Heart right ventricle (tissue), 16 donors: ENCODE measurements at regions not wholly inside any gene's neighbourhood (a gene's known extent, or its start where the extent isn't known, plus 50 kb on each side); places are given as distances from the start of the nearest gene placed in this dataset.
A peak's percentile ranks its signal among the peaks of the same experiment; 100 is the strongest.

Source experiments
- ATAC-seq, 8 donors: fragments of 200-7000 bp; cut with Tn5 transposase; one replicate each; pipeline ENCODE4 v1.9.1; 2020; ENCODE audit warnings: mild to moderate bottlenecking in 8 of 8, moderate library complexity in 8 of 8, moderate number of reproducible peaks in 1 of 8
- DNase-seq, 2 donors: peaks; one replicate each; pipeline ENCODE4 v3.0.0-alpha.2; 2020
- H3K27ac ChIP-seq, 10 donors: fragments of 200-600 bp; sonication (generic) in 2 of 10; one replicate each; pipeline versions ENCODE4 v1.5.0 to v1.8.0; 2020 to 2022; ENCODE audit warnings: mild to moderate bottlenecking in 3 of 10
- H3K27me3 ChIP-seq, 7 donors: fragments of 200-600 bp; one replicate each; pipeline ENCODE4 v1.8.0; 2021 to 2022; ENCODE audit warnings: mild to moderate bottlenecking in 2 of 7
- H3K36me3 ChIP-seq, 9 donors: fragments of 200-600 bp; sonication (generic) in 1 of 9; one replicate each; pipeline versions ENCODE4 v1.5.0 to v1.8.0; 2020 to 2022; ENCODE audit warnings: mild to moderate bottlenecking in 2 of 9
- H3K4me1 ChIP-seq, 9 donors: fragments of 200-600 bp; sonication (generic) in 1 of 9; one replicate each; pipeline versions ENCODE4 v1.5.0 to v1.8.0; 2020 to 2022; ENCODE audit warnings: mild to moderate bottlenecking in 4 of 9
- H3K4me3 ChIP-seq, 10 donors: fragments of 200-600 bp; sonication (generic) in 2 of 10; one replicate each; pipeline versions ENCODE4 v1.5.0 to v1.8.0; 2020 to 2022; ENCODE audit warnings: mild to moderate bottlenecking in 7 of 10, moderate library complexity in 2 of 10
- H3K9me3 ChIP-seq, 11 donors: fragments of 200-600 bp in 10 of 11; sonication (generic) in 2 of 11; one replicate each; pipeline versions ENCODE4 v1.5.0 to v1.8.0; 2013 to 2022; ENCODE audit warnings: mild to moderate bottlenecking in 2 of 11, control low read depth in 1 of 11, moderate library complexity in 1 of 11
- CTCF ChIP-seq, 9 donors: fragments of 200-600 bp; sonication (generic) in 2 of 9; IDR thresholded peaks; one replicate each; pipeline versions ENCODE4 v1.5.0 to v1.8.0; 2021 to 2022; ENCODE audit warnings: antibody characterized with exemption in 9 of 9, mild to moderate bottlenecking in 5 of 9, moderate library complexity in 1 of 9
- WGBS, 2 donors: extraction: QIAGEN DNeasy Blood & Tissue Kit; methylation state at CpG; one replicate each; pipeline ENCODE4 v1.1.7; 2013; ENCODE audit warnings: inconsistent platforms in 1 of 2; 5-methylcytosine and 5-hydroxymethylcytosine counted together
- intact Hi-C, 10 donors: fragments of 100-400 bp; cut with DNase I; formaldehyde crosslinking; loops; one replicate each; pipeline versions ENCODE4 v1.11.1 to v1.14.2; 2022
- donor health status: Arrhythmogenic right ventricular cardiomyopathy.
- donor health status: ischemic (EF 13 %, LVEDD 7.1; RV severe dilation, severe dysfunction).
- donor health status: healthy with polysubstance abuse.
- donor health status: DM: no; HTN: yes; CAD: no.
- donor health status: DM: no; HTN: no; CAD: no.
- donor health status: ischemic (EF 25% LVEDD 6.9; RV normal size, moderate dysfunction).
- donor health status: ischemic (EF 25% LVEDD 5.7; RV mildly dilated, moderate dysfunction).
- donor health status: healthy.
- donor health status: DM: yes; HTN: yes; CAD: no.
- donor health status: Ischemic cardiomyopathy.
- donor health status: ischemic (EF 35%, LVEDD 5.7; RV mildly dilated, moderate dysfunction).
- donor health status: nonischemic (EF 11% LVEDD 7.7; RV severe dilation, severe dysfunction).
- donor health status: DM: yes; HTN: yes; CAD: no.
- donor health status: PGD.
- donor health status: ischemic (EF 29% LVEDD 5.4; RV normal size, mild dysfunction).
- donor health status: nonischemic (EF 23%, LVEDD 6.1; RV moderate dilation, normal function).

GRCh38 chr18:76610933-76611749, 116.1 kb upstream of the ZNF516 start:
- TF ChIP-seq CTCF (IDR thresholded peaks at IDR 0.05), result no peak
- Histone ChIP-seq H3K9me3 (no peaks in the 10 kb centered on the region), H3K36me3 (no peaks in the 10 kb centered on the region), H3K4me1 (no peaks in the 10 kb centered on the region), H3K4me3 (peak overlapping the region in 3 of 10 donors; percentile 1 to 5 (median 3)), H3K27me3 (peaks cover 0 to 23% (median 3%) of the 10 kb centered on the region in 7 donors), H3K27ac (no peak overlapping the region)
- WGBS, 2 donors, result 69 to 74% methylated on average over 27 to 32 of the region's 32 CpGs
- DNase-seq, result no peak
- intact Hi-C loops, result no loop called here
- no peak for ATAC-seq

GRCh38 chr18:76610012-76610411, 115.0 kb upstream of the ZNF516 start:
- Histone ChIP-seq H3K9me3 (no peaks in the 10 kb centered on the region), H3K4me1 (no peaks in the 10 kb centered on the region), H3K36me3 (no peaks in the 10 kb centered on the region), H3K4me3 (no peak overlapping the region), H3K27me3 (peaks cover 0 to 23% (median 3%) of the 10 kb centered on the region in 7 donors), H3K27ac (no peak overlapping the region)
- 83 to 89% methylated on average over 4 of the region's 4 CpGs for WGBS, 2 donors
- intact Hi-C loops, result no loop called here
- ATAC-seq (no peak), DNase-seq (no peak)
- TF ChIP-seq CTCF (IDR thresholded peaks at IDR 0.05), result no peak

- peaks cover 0 to 18% (median 3%) of the 10 kb centered on the region in 7 donors for H3K27me3 ChIP-seq
- H3K9me3 ChIP-seq, result no peaks in the 10 kb centered on the region
- H3K36me3 ChIP-seq, result no peaks in the 10 kb centered on the region
- H3K4me3 ChIP-seq, result no peak overlapping the region
- no peak overlapping the region for H3K27ac ChIP-seq
- 61 to 92% methylated on average over 5 of the region's 5 CpGs for WGBS, 2 donors
- ATAC-seq (no peak), DNase-seq (no peak)
- intact Hi-C loops, result loop anchor here in 1 of 10 donors (10.0 kb wide), 1 partner anchor 61 kb away; no protein-coding TSS in a partner anchor
- TF ChIP-seq CTCF (IDR thresholded peaks at IDR 0.05), result no peak
- H3K4me1 ChIP-seq, result no peaks in the 10 kb centered on the region
Observed at GRCh38 chr18:76605341-76605929, 110.4 kb upstream of the ZNF516 start.

- 63 to 78% methylated on average over 3 of the region's 3 CpGs for WGBS, 2 donors
- intact Hi-C loops, result loop anchor here in 1 of 10 donors (10.0 kb wide), 1 partner anchor 60 kb away; no protein-coding TSS in a partner anchor
Observed at GRCh38 chr18:76604935-76605240, 109.8 kb upstream of the ZNF516 start.

More at GRCh38 chr18:76604935-76605240, 109.8 kb upstream of the ZNF516 start:
- no peak for DNase-seq
- Histone ChIP-seq H3K4me3 (no peak overlapping the region), H3K9me3 (no peaks in the 10 kb centered on the region), H3K36me3 (no peaks in the 10 kb centered on the region), H3K4me1 (no peaks in the 10 kb centered on the region), H3K27ac (no peak overlapping the region), H3K27me3 (peaks cover 0 to 16% (median 3%) of the 10 kb centered on the region in 7 donors)
- no peak for TF ChIP-seq CTCF (IDR thresholded peaks at IDR 0.05)
- no peak for ATAC-seq
